Loucy (cell line): ENCODE measurements at regions not wholly inside any gene's neighbourhood (a gene's known extent, or its start where the extent isn't known, plus 50 kb on each side); places are given as distances from the start of the nearest gene placed in this dataset.

Experiments
- H2AFZ ChIP-seq: fragments of 200-600 bp; sonication (generic); 2 replicates; pipeline ENCODE4 v1.6.0; 2016; ENCODE audit warnings: antibody characterized with exemption, mild to moderate bottlenecking, low read length, moderate library complexity
- H3F3A ChIP-seq: fragments of 200-600 bp; 2 replicates; pipeline ENCODE4 v1.6.0; 2016; ENCODE audit warnings: antibody characterized with exemption, low read depth, mild to moderate bottlenecking
- H3K27me3 ChIP-seq: fragments of 200-600 bp; sonication (generic); 2 replicates; pipeline ENCODE4 v1.6.1; 2014; ENCODE audit warnings: low read length, mild to moderate bottlenecking; ENCODE audit not compliant: insufficient read depth, poor library complexity, severe bottlenecking
- H3K36me3 ChIP-seq: fragments of 200-600 bp; sonication (generic); 2 replicates; pipeline ENCODE4 v1.6.1; 2016; ENCODE audit warnings: low read length; ENCODE audit not compliant: insufficient read depth
- H3K4me1 ChIP-seq: fragments of 200-600 bp; sonication (generic); 2 replicates; pipeline ENCODE4 v1.5.1; 2014; ENCODE audit warnings: low read length, mild to moderate bottlenecking; ENCODE audit not compliant: insufficient read depth, poor library complexity, severe bottlenecking
- H3K4me2 ChIP-seq: fragments of 200-600 bp; sonication (generic); 2 replicates; pipeline ENCODE4 v1.6.0; 2014; ENCODE audit warnings: antibody characterized with exemption, low read length, low read depth, mild to moderate bottlenecking; ENCODE audit not compliant: poor library complexity, severe bottlenecking
- H3K4me3 ChIP-seq: fragments of 200-600 bp; sonication (generic); 2 replicates; pipeline ENCODE4 v1.5.1; 2014; ENCODE audit warnings: low read length, mild to moderate bottlenecking, mixed read lengths; ENCODE audit not compliant: poor library complexity, severe bottlenecking
- H3K79me2 ChIP-seq: fragments of 200-600 bp; sonication (generic); 2 replicates; pipeline ENCODE4 v1.6.1; 2014; ENCODE audit warnings: low read length; ENCODE audit not compliant: insufficient read depth
- H3K9ac ChIP-seq: fragments of 200-600 bp; sonication (generic); 2 replicates; pipeline ENCODE4 v1.6.0; 2014; ENCODE audit warnings: mild to moderate bottlenecking, low read depth, low read length, moderate library complexity; ENCODE audit not compliant: poor library complexity, severe bottlenecking
- H3K9me2 ChIP-seq: fragments of 200-600 bp; sonication (generic); replicated peaks from 2 replicates; pipeline ENCODE4 v1.6.1; 2016; ENCODE audit warnings: low read depth, low read length, mixed read lengths
- H3K9me3 ChIP-seq: fragments of 200-600 bp; sonication (generic); 2 replicates; pipeline ENCODE4 v1.6.1; 2014; ENCODE audit warnings: mild to moderate bottlenecking, antibody characterized with exemption, low read length, low read depth; ENCODE audit not compliant: insufficient read depth
- H4K20me1 ChIP-seq: fragments of 200-600 bp; sonication (generic); 2 replicates; pipeline ENCODE4 v1.6.0; 2014; ENCODE audit warnings: antibody characterized with exemption, low read length, mild to moderate bottlenecking; ENCODE audit not compliant: insufficient read depth, poor library complexity, severe bottlenecking
- EZH2phosphoT487 ChIP-seq: fragments of 200-600 bp; IDR thresholded peaks from 2 replicates; pipeline ENCODE4 v1.6.1; 2018; ENCODE audit warnings: antibody characterized with exemption, mild to moderate bottlenecking, moderate library complexity, borderline replicate concordance
- TF ChIP-seq, protein P1 (sequence below): fragments of 200-600 bp; sonication (generic); conservative IDR thresholded peaks from 2 replicates; pipeline ENCODE4 v1.5.1; 2014; ENCODE audit warnings: mild to moderate bottlenecking, antibody characterized with exemption, low read length

DNA sequence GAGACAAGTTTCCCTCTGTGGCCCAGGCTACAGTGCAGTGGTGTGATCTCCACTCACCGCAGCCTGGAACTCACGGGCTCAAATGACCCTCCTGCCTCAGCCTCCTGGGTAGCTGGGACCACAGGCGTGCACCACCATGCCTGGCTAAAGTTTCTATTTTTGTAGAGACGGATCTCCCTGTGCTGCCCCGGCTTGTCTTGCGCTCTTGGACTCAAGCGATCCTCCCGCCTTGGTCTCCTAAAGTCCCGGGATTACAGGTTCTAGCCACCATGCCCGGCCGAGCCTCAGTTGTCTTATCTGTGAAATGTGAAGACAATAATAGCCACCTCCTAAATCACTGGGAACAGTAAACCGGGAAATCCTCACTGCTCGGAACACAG, 88.1 kb downstream of the FOXL3 start:
- H3K4me3 ChIP-seq, result no peak overlapping the region
- no peak overlapping the region for H2AFZ ChIP-seq
- no peaks in the 10 kb centered on the region for H3K36me3 ChIP-seq
- H3F3A ChIP-seq, result no peaks in the 10 kb centered on the region
- no peaks in the 10 kb centered on the region for H3K9me3 ChIP-seq
- H3K4me2 ChIP-seq, result no peak overlapping the region
- H3K79me2 ChIP-seq, result no peaks in the 10 kb centered on the region
- TF ChIP-seq, protein P1, sequence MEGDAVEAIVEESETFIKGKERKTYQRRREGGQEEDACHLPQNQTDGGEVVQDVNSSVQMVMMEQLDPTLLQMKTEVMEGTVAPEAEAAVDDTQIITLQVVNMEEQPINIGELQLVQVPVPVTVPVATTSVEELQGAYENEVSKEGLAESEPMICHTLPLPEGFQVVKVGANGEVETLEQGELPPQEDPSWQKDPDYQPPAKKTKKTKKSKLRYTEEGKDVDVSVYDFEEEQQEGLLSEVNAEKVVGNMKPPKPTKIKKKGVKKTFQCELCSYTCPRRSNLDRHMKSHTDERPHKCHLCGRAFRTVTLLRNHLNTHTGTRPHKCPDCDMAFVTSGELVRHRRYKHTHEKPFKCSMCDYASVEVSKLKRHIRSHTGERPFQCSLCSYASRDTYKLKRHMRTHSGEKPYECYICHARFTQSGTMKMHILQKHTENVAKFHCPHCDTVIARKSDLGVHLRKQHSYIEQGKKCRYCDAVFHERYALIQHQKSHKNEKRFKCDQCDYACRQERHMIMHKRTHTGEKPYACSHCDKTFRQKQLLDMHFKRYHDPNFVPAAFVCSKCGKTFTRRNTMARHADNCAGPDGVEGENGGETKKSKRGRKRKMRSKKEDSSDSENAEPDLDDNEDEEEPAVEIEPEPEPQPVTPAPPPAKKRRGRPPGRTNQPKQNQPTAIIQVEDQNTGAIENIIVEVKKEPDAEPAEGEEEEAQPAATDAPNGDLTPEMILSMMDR, result no peak
- TF ChIP-seq EZH2phosphoT487, result no peak
- peaks cover 17% of the 10 kb centered on the region for H3K4me1 ChIP-seq
- no peaks in the 10 kb centered on the region for H3K27me3 ChIP-seq
- H3K9ac ChIP-seq, result no peak overlapping the region
- no peaks in the 10 kb centered on the region for H4K20me1 ChIP-seq
- H3K9me2 ChIP-seq, result no peaks in the 10 kb centered on the region

DNA sequence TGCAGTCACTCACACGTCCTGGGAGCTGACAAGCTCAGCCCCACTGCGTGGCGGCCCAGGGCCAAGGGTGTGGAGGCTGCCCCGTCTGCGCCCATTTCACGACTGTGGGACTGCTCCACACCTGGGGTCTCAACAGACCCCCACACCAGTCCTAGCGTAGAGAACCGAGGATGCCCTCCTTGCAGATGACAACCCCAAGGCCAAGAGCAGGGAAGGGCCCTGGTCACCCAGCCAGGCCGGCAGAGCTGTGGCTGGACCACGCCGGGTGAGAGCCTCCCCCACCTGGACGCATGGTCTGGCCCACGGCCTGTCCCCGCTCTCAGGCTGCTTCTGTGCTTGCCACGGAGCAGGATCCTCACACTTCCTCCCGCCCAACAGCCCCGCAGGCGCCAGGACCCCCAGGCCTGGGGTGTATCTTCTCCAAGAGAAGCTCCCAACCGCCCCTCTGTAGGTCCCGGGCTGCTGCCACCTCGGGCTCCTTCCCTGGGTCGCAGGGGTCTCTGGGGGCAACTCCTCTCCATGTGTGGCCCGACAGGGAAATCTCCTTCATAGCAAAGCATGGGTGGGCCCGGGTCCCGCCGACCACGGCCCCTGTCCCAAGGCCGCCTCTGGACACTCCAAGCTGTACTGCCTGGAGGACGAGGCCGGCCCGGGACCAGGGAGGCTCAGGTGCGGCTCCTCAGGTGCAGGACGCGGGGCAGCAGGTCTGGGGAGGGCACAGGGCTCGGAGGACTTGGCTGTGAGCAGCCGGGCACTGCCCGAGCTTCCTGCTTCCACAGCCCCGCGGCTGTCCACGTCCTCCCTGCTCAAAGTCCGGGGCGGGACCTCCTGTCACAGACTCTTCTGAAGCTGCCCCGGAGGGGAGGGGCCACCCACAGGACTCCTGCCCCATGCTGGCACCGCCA, 88.8 kb downstream of the FOXL3 start:
- Histone ChIP-seq H3K36me3 (no peaks in the 10 kb centered on the region), H3K9me3 (no peaks in the 10 kb centered on the region), H3K4me3 (no peak overlapping the region), H3K4me2 (no peak overlapping the region), H3K79me2 (no peaks in the 10 kb centered on the region), H3K9me2 (no peaks in the 10 kb centered on the region), H3F3A (no peaks in the 10 kb centered on the region), H3K4me1 (peaks cover 17% of the 10 kb centered on the region), H3K9ac (no peak overlapping the region), H2AFZ (no peak overlapping the region), H3K27me3 (no peaks in the 10 kb centered on the region), H4K20me1 (no peaks in the 10 kb centered on the region)
- TF ChIP-seq EZH2phosphoT487, result no peak
- TF ChIP-seq, protein P1, result no peak

DNA sequence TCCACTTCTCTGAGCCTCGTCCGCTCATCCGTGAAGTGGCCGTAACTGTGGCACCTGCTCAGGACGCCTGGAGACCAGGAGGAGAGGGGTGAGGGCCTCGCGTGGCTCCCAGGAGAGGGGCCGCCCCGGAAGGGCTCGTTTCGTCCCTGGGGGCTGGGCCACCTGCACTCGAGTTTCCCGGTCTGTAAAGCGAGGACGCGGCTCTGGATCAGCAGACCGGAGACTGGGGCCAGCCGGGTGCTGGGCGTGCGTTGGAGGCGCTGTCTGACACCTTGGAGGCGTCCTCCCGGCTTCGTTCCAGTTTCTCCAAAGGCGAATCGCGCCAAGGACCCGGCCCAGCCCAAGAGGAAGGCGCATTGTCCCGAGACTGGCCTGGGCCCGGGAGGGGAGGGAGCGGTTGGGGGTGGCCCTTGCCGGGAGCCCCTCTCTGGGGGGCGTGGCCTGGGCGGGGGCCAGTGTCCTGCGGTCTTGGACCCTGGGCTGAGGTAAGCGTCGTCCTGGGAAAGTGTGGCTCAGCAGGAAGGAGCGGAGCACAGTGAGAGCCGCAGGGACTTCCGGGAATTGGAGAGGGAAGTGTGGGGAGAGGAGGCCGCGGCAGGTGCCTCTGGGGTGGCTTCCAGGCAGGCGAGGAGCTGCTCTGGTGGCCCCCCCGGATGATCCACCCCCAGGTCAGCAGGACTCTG, 89.6 kb downstream of the FOXL3 start:
- H2AFZ ChIP-seq, result no peak overlapping the region
- no peaks in the 10 kb centered on the region for H3K9me2 ChIP-seq
- no peaks in the 10 kb centered on the region for H3K9me3 ChIP-seq
- no peaks in the 10 kb centered on the region for H3F3A ChIP-seq
- no peaks in the 10 kb centered on the region for H3K27me3 ChIP-seq
- H3K36me3 ChIP-seq, result no peaks in the 10 kb centered on the region
- no peak overlapping the region for H3K9ac ChIP-seq
- H3K4me2 ChIP-seq, result no peak overlapping the region
- no peaks in the 10 kb centered on the region for H4K20me1 ChIP-seq
- TF ChIP-seq, protein P1, result no peak
- no peak for TF ChIP-seq EZH2phosphoT487
- no peak overlapping the region for H3K4me3 ChIP-seq
- H3K4me1 ChIP-seq, result peaks cover 17% of the 10 kb centered on the region
- H3K79me2 ChIP-seq, result no peaks in the 10 kb centered on the region
